Mucosa of descending colon (tissue), 3 donors: ENCODE measurements at regions not wholly inside any gene's neighbourhood (a gene's known extent, or its start where the extent isn't known, plus 50 kb on each side); places are given as distances from the start of the nearest gene placed in this dataset.

ENCODE experiments used
- ATAC-seq: fragments of 200-7000 bp; cut with Tn5 transposase; one replicate; pipeline ENCODE4 v1.9.1; 2020; ENCODE audit warnings: mild to moderate bottlenecking, moderate library complexity
- DNase-seq, 3 donors: peaks; one replicate each; pipeline ENCODE4 v3.0.0-alpha.2; 2020
- H3K36me3 ChIP-seq: fragments of 200-600 bp; one replicate; pipeline ENCODE4 v1.8.0; 2021; ENCODE audit warnings: low read depth, mild to moderate bottlenecking
- H3K4me1 ChIP-seq: fragments of 200-600 bp; one replicate; pipeline ENCODE4 v1.8.0; 2021; ENCODE audit warnings: low read depth, mild to moderate bottlenecking
- H3K4me3 ChIP-seq: fragments of 200-600 bp; one replicate; pipeline ENCODE4 v1.8.0; 2021; ENCODE audit warnings: mild to moderate bottlenecking
- H3K9me3 ChIP-seq: fragments of 200-600 bp; one replicate; pipeline ENCODE4 v1.8.0; 2021; ENCODE audit warnings: mild to moderate bottlenecking
- intact Hi-C, 2 donors: fragments of 100-400 bp; cut with DNase I in 1 of 2; cut with micrococcal nuclease in 1 of 2; formaldehyde crosslinking; loops; one replicate each; pipeline versions ENCODE4 v1.11.0 to v1.11.1; 2022; cut with DNase I, micrococcal nuclease
- TF ChIP-seq, protein P1 (sequence below): fragments of 200-600 bp; IDR thresholded peaks from one replicate; pipeline ENCODE4 v1.8.0; 2022; ENCODE audit warnings: antibody characterized with exemption, mild to moderate bottlenecking
- donor health status: DM: no; HTN: no; CAD: no; lungs with moderate emphysema.
- donor health status: DM: no; HTN: no; CAD: no.
- donor health status: DM: no; HTN: yes; CAD: no.

DNA sequence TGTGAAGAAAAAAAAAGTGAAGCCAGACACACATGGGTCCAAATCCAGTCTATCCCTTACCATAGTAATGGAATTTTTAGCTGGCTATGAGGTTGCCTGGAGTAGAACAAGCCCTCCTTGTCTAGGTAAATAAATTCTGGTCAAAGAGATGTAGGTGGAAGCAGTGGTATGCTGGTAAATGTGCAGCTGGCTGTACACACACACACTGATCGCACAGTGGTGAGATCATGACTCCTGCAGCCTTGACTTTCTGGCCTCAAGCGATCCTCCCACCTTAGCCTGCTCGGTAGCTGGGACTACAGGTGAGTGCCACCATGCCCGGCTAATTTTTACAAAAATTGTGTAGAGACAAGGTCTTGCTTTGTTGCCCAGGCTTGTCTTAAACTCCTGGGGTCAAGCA, 90.5 kb upstream of the FBXO11 start:
- TF ChIP-seq, protein P1, sequence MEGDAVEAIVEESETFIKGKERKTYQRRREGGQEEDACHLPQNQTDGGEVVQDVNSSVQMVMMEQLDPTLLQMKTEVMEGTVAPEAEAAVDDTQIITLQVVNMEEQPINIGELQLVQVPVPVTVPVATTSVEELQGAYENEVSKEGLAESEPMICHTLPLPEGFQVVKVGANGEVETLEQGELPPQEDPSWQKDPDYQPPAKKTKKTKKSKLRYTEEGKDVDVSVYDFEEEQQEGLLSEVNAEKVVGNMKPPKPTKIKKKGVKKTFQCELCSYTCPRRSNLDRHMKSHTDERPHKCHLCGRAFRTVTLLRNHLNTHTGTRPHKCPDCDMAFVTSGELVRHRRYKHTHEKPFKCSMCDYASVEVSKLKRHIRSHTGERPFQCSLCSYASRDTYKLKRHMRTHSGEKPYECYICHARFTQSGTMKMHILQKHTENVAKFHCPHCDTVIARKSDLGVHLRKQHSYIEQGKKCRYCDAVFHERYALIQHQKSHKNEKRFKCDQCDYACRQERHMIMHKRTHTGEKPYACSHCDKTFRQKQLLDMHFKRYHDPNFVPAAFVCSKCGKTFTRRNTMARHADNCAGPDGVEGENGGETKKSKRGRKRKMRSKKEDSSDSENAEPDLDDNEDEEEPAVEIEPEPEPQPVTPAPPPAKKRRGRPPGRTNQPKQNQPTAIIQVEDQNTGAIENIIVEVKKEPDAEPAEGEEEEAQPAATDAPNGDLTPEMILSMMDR = no peak
- intact Hi-C loops = no loop called here
- no peaks in the 10 kb centered on the region for H3K4me1 ChIP-seq
- H3K9me3 ChIP-seq = no peaks in the 10 kb centered on the region
- no peak for DNase-seq
- H3K36me3 ChIP-seq = no peaks in the 10 kb centered on the region
- ATAC-seq = no peak
- no peak overlapping the region for H3K4me3 ChIP-seq

DNA sequence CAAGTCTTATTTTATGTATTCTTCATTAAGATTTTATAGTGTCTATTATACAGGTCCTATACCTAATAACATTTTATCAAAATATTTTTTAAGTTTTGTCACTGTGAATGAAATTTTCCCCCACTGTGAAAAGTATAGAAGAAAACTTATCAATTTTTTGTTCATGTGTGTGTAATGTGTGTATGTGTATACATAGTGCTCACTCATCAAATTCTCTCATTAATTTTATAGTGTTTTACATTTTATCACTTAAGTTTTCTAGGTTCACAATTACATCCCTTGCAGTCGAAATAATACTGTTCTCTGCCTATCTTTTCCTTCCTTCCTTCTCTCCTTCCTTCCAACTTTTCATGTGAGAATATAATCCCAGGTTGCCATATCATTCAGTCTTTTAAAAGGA, 93.2 kb upstream of the FBXO11 start:
- TF ChIP-seq, protein P1 = no peak
- Histone ChIP-seq H3K4me3 (no peak overlapping the region), H3K4me1 (no peaks in the 10 kb centered on the region), H3K36me3 (no peaks in the 10 kb centered on the region), H3K9me3 (no peaks in the 10 kb centered on the region)
- DNase-seq (no peak), ATAC-seq (no peak)
- intact Hi-C loops = no loop called here

GRCh38 chr2:48001498-48001897, 95.2 kb upstream of the FBXO11 start:
- no peaks in the 10 kb centered on the region for H3K4me1 ChIP-seq
- no peak for DNase-seq
- H3K4me3 ChIP-seq = no peak overlapping the region
- intact Hi-C loops = no loop called here
- no peaks in the 10 kb centered on the region for H3K36me3 ChIP-seq
- ATAC-seq = no peak
- TF ChIP-seq, protein P1 = no peak
- no peaks in the 10 kb centered on the region for H3K9me3 ChIP-seq

DNA sequence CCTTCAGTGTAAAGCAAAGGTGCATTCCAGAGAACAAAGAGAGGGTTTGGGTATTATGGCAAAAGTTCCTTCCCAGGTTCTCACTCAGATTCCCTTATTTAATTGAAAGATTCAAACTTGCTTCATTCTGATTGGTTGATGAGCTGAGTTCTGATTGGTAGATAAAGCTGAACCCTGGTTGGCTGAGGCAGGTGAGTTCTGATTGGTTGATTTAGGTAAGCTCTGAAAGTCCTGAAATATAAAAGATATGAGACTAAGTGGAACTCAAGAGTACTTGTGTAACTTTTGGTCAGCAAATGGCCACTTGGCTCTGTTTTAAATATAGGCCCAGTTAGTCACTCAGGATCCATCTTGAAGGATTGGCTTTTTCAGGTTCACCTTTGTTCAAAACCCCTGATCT, 99.8 kb upstream of the FBXO11 start:
- intact Hi-C loops = no loop called here
- TF ChIP-seq, protein P1 = no peak
- no peak overlapping the region for H3K4me3 ChIP-seq
- H3K4me1 ChIP-seq = no peaks in the 10 kb centered on the region
- H3K9me3 ChIP-seq = no peaks in the 10 kb centered on the region
- no peak for DNase-seq
- no peaks in the 10 kb centered on the region for H3K36me3 ChIP-seq
- ATAC-seq = no peak

DNA sequence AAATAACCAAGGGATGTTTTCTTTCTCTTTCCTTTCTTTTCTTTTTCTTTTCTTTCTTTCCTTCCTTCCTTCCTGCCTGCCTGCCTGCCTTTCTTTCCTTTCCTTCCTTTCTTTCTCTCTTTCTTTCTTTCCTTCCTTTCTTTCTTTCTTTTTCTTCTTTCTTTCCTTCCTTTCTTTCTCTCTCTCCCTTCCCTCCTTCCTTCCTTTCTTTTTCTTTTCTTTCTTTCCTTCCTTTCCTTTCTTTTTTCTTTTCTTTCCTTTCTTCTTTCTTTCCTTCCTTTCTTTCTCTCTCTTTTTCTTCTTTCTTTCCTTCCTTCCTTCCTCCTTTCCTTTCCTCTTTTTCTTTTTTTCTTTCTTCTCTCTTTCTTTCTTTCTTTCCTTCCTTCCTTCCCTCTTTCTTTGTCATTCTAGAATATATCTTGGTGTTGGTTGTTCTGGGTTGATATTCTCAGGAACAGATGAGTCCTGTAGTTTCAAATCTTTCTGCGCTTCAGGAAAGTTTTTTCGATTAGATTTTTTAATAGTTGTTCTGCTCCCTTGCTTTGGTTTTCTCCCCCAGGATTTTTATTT, 101.5 kb upstream of the FBXO11 start:
- Histone ChIP-seq H3K4me3 (no peak overlapping the region), H3K9me3 (no peaks in the 10 kb centered on the region), H3K36me3 (no peaks in the 10 kb centered on the region), H3K4me1 (no peaks in the 10 kb centered on the region)
- intact Hi-C loops = no loop called here
- TF ChIP-seq, protein P1 = no peak
- no peak for ATAC-seq
- no peak for DNase-seq

GRCh38 chr2:48009256-48009655, 103.0 kb upstream of the FBXO11 start:
- no peak overlapping the region for H3K4me3 ChIP-seq
- intact Hi-C loops = no loop called here
- DNase-seq (no peak), ATAC-seq (no peak)
- TF ChIP-seq, protein P1 = no peak
- no peaks in the 10 kb centered on the region for H3K9me3 ChIP-seq
- H3K36me3 ChIP-seq = no peaks in the 10 kb centered on the region
- no peaks in the 10 kb centered on the region for H3K4me1 ChIP-seq
